ENCODE measurements at regions not wholly inside any gene's neighbourhood (a gene's known extent, or its start where the extent isn't known, plus 50 kb on each side); places are given as distances from the start of the nearest gene placed in this dataset.
"Not testable (repeated sequence)": the region's sequence is repeated elsewhere in the genome, so short reads cannot be mapped to it uniquely, and the experiment has no call there.

GRCh38 chr5:136740228-136740627, 374.9 kb upstream of the TRPC7 start:
- DNase-seq (ENCODE audit: low spot score), result no peak

- DNase-seq (ENCODE audit: low spot score), result not testable (repeated sequence)
Measured at GRCh38 chr5:136739271-136739670, 373.9 kb upstream of the TRPC7 start.

- DNase-seq (ENCODE audit: low spot score), result no peak
Measured at GRCh38 chr5:136738829-136739228, 373.5 kb upstream of the TRPC7 start.

GRCh38 chr5:136736021-136736420, 370.7 kb upstream of the TRPC7 start:
- DNase-seq (ENCODE audit: low spot score), result no peak

- not testable (repeated sequence) for DNase-seq (ENCODE audit: low spot score)
Measured at GRCh38 chr5:136735611-136736010, 370.3 kb upstream of the TRPC7 start.

- no peak for DNase-seq (ENCODE audit: low spot score)
Measured at GRCh38 chr5:136734628-136735027, 369.3 kb upstream of the TRPC7 start.

- no peak for DNase-seq (ENCODE audit: low spot score)
Measured at GRCh38 chr5:136732751-136733150, 367.4 kb upstream of the TRPC7 start.

GRCh38 chr5:136731241-136731900, 366.0 kb upstream of the TRPC7 start:
- DNase-seq (ENCODE audit: low spot score), result no peak

- DNase-seq (ENCODE audit: low spot score), result no peak
Measured at GRCh38 chr5:136730426-136730825, 365.1 kb upstream of the TRPC7 start.

GRCh38 chr5:136729901-136730355, 364.6 kb upstream of the TRPC7 start:
- no peak for DNase-seq (ENCODE audit: low spot score)

- no peak for DNase-seq (ENCODE audit: low spot score)
Measured at GRCh38 chr5:136726506-136726905, 361.2 kb upstream of the TRPC7 start.

GRCh38 chr5:136724161-136724560, 358.8 kb upstream of the TRPC7 start:
- no peak for DNase-seq (ENCODE audit: low spot score)

GRCh38 chr5:136722581-136722980, 357.2 kb upstream of the TRPC7 start:
- DNase-seq (ENCODE audit: low spot score), result no peak

GRCh38 chr5:136722086-136722485, 356.7 kb upstream of the TRPC7 start:
- no peak for DNase-seq (ENCODE audit: low spot score)

- no peak for DNase-seq (ENCODE audit: low spot score)
Measured at GRCh38 chr5:136720674-136721073, 355.3 kb upstream of the TRPC7 start.

- no peak for DNase-seq (ENCODE audit: low spot score)
Measured at GRCh38 chr5:136717917-136718316, 352.6 kb upstream of the TRPC7 start.

GRCh38 chr5:136714286-136714685, 348.9 kb upstream of the TRPC7 start:
- no peak for DNase-seq (ENCODE audit: low spot score)

GRCh38 chr5:136712628-136713027, 347.3 kb upstream of the TRPC7 start:
- no peak for DNase-seq (ENCODE audit: low spot score)

- no peak for DNase-seq (ENCODE audit: low spot score)
Measured at GRCh38 chr5:136710834-136711233, 345.5 kb upstream of the TRPC7 start.

GRCh38 chr5:136703706-136704105, 338.4 kb upstream of the TRPC7 start:
- DNase-seq (ENCODE audit: low spot score), result no peak

GRCh38 chr5:136703036-136703435, 337.7 kb upstream of the TRPC7 start:
- DNase-seq (ENCODE audit: low spot score), result no peak

- DNase-seq (ENCODE audit: low spot score), result no peak
Measured at GRCh38 chr5:136701191-136701590, 335.8 kb upstream of the TRPC7 start.

- DNase-seq (ENCODE audit: low spot score), result no peak
Measured at GRCh38 chr5:136699651-136700050, 334.3 kb upstream of the TRPC7 start.

- no peak for DNase-seq (ENCODE audit: low spot score)
Measured at GRCh38 chr5:136698970-136699369, 333.6 kb upstream of the TRPC7 start.
